ENCODE measurements at regions not wholly inside any gene's neighbourhood (a gene's known extent, or its start where the extent isn't known, plus 50 kb on each side); places are given as distances from the start of the nearest gene placed in this dataset.

- no peaks in the 10 kb centered on the region for H3K27me3 ChIP-seq (replicated peaks in 1 of 4; ENCODE audit: control extremely low read depth in 1 of 4, control insufficient read depth in 3 of 4, insufficient read depth in 4 of 4, low read length in 3 of 4)
- Mint-ChIP-seq H3K4me3 (no peak overlapping the region), H3K9me3 (ENCODE audit: insufficient read depth) (peaks cover 2% of the 10 kb centered on the region), H3K27ac (no peak overlapping the region), H3K4me1 (no peaks in the 10 kb centered on the region), H3K27me3 (no peaks in the 10 kb centered on the region)
- no peaks in the 10 kb centered on the region for H4K20me1 ChIP-seq (ENCODE audit: control insufficient read depth, insufficient read depth, low read length, poor library complexity, severe bottlenecking)
- intact Hi-C loops (cut with micrococcal nuclease): no loop called here
- whole genome bisulfite sequencing (ENCODE audit: insufficient coverage): no CpG with 5 or more reads among the region's 6 CpGs
- ChIA-PET POLR2A (no interaction called here), CTCF (no interaction called here)
- H2AFZ ChIP-seq (ENCODE audit: insufficient read depth, low read depth, low read length, poor library complexity, severe bottlenecking): no peak overlapping the region
- no peaks in the 10 kb centered on the region for H3K4me1 ChIP-seq (ENCODE audit: control insufficient read depth in 2 of 2, insufficient read depth in 2 of 2, low read length in 2 of 2)
- H3K4me3 ChIP-seq (ENCODE audit: control extremely low read depth in 1 of 5, extremely low read depth in 1 of 5, insufficient read depth in 1 of 5, low read depth in 2 of 5, low read length in 4 of 5): no peak overlapping the region
- H3K9ac ChIP-seq (ENCODE audit: low read length): no peak overlapping the region
- no peaks in the 10 kb centered on the region for H3K36me3 ChIP-seq (replicated peaks in 1 of 2; ENCODE audit: control extremely low read depth in 1 of 2, control insufficient read depth in 1 of 2, extremely low read depth in 1 of 2, insufficient read depth in 2 of 2, low read length in 1 of 2)
- no peak overlapping the region for H3K27ac ChIP-seq (ENCODE audit: low read length in 2 of 2)
- H3K79me2 ChIP-seq (ENCODE audit: control insufficient read depth, insufficient read depth, low read length): no peaks in the 10 kb centered on the region
- TF ChIP-seq, protein P1, sequence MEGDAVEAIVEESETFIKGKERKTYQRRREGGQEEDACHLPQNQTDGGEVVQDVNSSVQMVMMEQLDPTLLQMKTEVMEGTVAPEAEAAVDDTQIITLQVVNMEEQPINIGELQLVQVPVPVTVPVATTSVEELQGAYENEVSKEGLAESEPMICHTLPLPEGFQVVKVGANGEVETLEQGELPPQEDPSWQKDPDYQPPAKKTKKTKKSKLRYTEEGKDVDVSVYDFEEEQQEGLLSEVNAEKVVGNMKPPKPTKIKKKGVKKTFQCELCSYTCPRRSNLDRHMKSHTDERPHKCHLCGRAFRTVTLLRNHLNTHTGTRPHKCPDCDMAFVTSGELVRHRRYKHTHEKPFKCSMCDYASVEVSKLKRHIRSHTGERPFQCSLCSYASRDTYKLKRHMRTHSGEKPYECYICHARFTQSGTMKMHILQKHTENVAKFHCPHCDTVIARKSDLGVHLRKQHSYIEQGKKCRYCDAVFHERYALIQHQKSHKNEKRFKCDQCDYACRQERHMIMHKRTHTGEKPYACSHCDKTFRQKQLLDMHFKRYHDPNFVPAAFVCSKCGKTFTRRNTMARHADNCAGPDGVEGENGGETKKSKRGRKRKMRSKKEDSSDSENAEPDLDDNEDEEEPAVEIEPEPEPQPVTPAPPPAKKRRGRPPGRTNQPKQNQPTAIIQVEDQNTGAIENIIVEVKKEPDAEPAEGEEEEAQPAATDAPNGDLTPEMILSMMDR (IDR thresholded peaks at IDR 0.05): no peak
- no peak for TF ChIP-seq EZH2 (IDR thresholded peaks at IDR 0.05; ENCODE audit: borderline replicate concordance, insufficient read depth, low read depth, low read length, poor library complexity, severe bottlenecking)
- H3K9me3 ChIP-seq (ENCODE audit: control extremely low read depth in 1 of 3, control insufficient read depth in 2 of 3, insufficient read depth in 1 of 3, low read length in 2 of 3): no peaks in the 10 kb centered on the region
- DNase-seq (no peak), ATAC-seq (ENCODE audit: low read depth) (no peak)
- no peak overlapping the region for H3K4me2 ChIP-seq (replicated peaks; ENCODE audit: low read depth, low read length, poor library complexity, severe bottlenecking)
These were observed 913.4 kb downstream of the SLITRK6 start for GRCh38 chr13:84885868-84886267.

DNA sequence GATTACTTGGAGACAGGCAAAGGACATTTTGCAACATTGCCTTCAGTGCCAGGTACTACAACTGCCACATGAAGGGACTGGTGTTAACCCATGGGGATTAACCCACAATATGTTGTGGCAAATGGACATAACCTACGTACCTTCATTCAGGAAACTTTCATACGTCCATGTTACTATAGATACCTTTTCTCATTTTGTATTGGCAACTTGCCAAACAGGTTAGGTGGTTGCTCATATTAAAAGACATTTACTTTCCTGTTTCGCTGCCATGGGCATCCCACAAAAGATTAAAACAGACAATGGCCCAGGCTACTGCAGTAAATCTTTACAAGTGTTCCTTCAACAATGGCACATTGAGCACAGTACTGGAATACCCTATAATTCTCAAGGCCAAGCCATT is 925.3 kb downstream of the SLITRK6 start:
- Histone ChIP-seq H3K79me2 (ENCODE audit: control insufficient read depth, insufficient read depth, low read length) (no peaks in the 10 kb centered on the region), H3K4me2 (replicated peaks; ENCODE audit: low read depth, low read length, poor library complexity, severe bottlenecking) (no peak overlapping the region), H3K27ac (ENCODE audit: low read length in 2 of 2) (no peak overlapping the region), H3K4me1 (ENCODE audit: control insufficient read depth in 2 of 2, insufficient read depth in 2 of 2, low read length in 2 of 2) (no peaks in the 10 kb centered on the region), H3K36me3 (replicated peaks in 1 of 2; ENCODE audit: control extremely low read depth in 1 of 2, control insufficient read depth in 1 of 2, extremely low read depth in 1 of 2, insufficient read depth in 2 of 2, low read length in 1 of 2) (no peaks in the 10 kb centered on the region), H3K9ac (ENCODE audit: low read length) (no peak overlapping the region), H3K9me3 (ENCODE audit: control extremely low read depth in 1 of 3, control insufficient read depth in 2 of 3, insufficient read depth in 1 of 3, low read length in 2 of 3) (peaks cover 0 to 5% (median 3%) of the 10 kb centered on the region in 3 donors), H3K27me3 (replicated peaks in 1 of 4; ENCODE audit: control extremely low read depth in 1 of 4, control insufficient read depth in 3 of 4, insufficient read depth in 4 of 4, low read length in 3 of 4) (no peaks in the 10 kb centered on the region), H4K20me1 (ENCODE audit: control insufficient read depth, insufficient read depth, low read length, poor library complexity, severe bottlenecking) (no peaks in the 10 kb centered on the region), H2AFZ (ENCODE audit: insufficient read depth, low read depth, low read length, poor library complexity, severe bottlenecking) (no peak overlapping the region), H3K4me3 (ENCODE audit: control extremely low read depth in 1 of 5, extremely low read depth in 1 of 5, insufficient read depth in 1 of 5, low read depth in 2 of 5, low read length in 4 of 5) (no peak overlapping the region)
- H3K4me1 Mint-ChIP-seq: no peaks in the 10 kb centered on the region
- intact Hi-C loops (cut with micrococcal nuclease): no loop called here
- H3K4me3 Mint-ChIP-seq: no peak overlapping the region
- ATAC-seq (ENCODE audit: low read depth) (no peak), DNase-seq (no peak)
- WGBS (ENCODE audit: insufficient coverage): 80% methylated on average over 1 of the region's 3 CpGs
- TF ChIP-seq EZH2 (IDR thresholded peaks at IDR 0.05; ENCODE audit: borderline replicate concordance, insufficient read depth, low read depth, low read length, poor library complexity, severe bottlenecking): no peak
- TF ChIP-seq, protein P1 (IDR thresholded peaks at IDR 0.05): no peak
- peaks cover 2% of the 10 kb centered on the region for H3K9me3 Mint-ChIP-seq (ENCODE audit: insufficient read depth)
- no peak overlapping the region for H3K27ac Mint-ChIP-seq
- H3K27me3 Mint-ChIP-seq: no peaks in the 10 kb centered on the region
- POLR2A ChIA-PET: no interaction called here
- CTCF ChIA-PET: no interaction called here

Measured in B cell (primary cell).